ENCODE measurements at regions not wholly inside any gene's neighbourhood (a gene's known extent, or its start where the extent isn't known, plus 50 kb on each side); places are given as distances from the start of the nearest gene placed in this dataset.
"Not testable (repeated sequence)": the region's sequence is repeated elsewhere in the genome, so short reads cannot be mapped to it uniquely, and the experiment has no call there.

DNA sequence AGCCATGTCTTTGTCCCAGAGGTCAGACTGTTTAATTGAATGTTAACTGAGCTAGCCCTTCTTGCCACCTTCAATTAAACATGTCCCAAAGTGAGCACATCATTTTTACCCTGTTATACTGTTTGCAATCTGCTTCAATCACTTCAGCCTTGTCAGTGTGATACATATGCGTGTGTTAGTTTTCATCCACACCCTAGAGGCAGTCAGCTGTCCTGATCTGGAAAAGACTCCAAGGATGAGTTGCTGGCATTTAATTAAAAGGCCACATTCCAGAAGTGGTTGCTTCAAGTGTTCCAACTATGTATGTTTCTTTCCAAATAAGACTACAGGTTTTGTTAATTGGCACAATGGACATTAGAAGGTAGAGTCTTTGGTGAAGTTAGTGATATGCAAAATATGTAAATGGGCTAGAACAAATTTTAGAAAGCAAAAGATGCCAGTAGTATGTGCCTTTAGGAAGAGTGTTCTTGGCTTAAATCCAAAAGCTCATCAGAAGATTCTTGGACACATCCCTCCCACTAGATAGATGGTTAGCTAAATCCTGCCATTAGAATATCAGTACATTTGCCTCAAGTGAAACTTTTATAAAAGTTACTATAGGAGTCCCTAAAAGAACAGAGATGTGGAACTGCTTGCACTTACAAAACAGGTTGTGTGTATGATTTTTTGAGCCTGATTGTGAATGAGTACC lies 79.5 kb upstream of the SLIT2 start:
- intact Hi-C loops (cut with DNase I), result no loop called here

DNA sequence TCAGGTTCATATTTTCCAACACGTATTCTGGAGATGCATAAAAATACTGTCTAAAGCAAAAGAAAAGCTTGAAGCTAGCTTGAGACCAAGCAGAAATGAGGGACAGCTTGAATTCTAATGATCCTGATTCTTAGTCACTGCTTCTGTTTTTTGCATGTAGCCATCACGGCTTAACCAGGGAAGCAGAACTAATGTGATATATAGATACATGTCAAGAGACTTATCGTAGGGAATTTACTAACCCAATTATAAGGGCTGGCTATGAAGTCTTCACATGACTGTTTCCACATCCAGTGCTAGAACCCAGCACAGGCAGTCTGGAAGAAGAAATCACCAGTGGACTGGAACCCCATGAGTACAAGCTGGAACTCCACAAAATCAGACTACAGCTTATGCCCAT lies 85.2 kb upstream of the SLIT2 start:
- intact Hi-C loops (cut with DNase I), result no loop called here
- no peak overlapping the region for H3K4me3 ChIP-seq

More for the DNA sequence above, 79.5 kb upstream of the SLIT2 start:
- H3K36me3 ChIP-seq, result no peaks in the 10 kb centered on the region
- DNase-seq (ENCODE audit: low spot score in 2 of 2), result no peak
- no peaks in the 10 kb centered on the region for H3K27me3 ChIP-seq
- no peaks in the 10 kb centered on the region for H3K9me3 ChIP-seq
- no peak overlapping the region for H3K27ac ChIP-seq
- H3K4me1 ChIP-seq, result no peaks in the 10 kb centered on the region
- TF ChIP-seq, protein P1, sequence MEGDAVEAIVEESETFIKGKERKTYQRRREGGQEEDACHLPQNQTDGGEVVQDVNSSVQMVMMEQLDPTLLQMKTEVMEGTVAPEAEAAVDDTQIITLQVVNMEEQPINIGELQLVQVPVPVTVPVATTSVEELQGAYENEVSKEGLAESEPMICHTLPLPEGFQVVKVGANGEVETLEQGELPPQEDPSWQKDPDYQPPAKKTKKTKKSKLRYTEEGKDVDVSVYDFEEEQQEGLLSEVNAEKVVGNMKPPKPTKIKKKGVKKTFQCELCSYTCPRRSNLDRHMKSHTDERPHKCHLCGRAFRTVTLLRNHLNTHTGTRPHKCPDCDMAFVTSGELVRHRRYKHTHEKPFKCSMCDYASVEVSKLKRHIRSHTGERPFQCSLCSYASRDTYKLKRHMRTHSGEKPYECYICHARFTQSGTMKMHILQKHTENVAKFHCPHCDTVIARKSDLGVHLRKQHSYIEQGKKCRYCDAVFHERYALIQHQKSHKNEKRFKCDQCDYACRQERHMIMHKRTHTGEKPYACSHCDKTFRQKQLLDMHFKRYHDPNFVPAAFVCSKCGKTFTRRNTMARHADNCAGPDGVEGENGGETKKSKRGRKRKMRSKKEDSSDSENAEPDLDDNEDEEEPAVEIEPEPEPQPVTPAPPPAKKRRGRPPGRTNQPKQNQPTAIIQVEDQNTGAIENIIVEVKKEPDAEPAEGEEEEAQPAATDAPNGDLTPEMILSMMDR (IDR thresholded peaks at IDR 0.05), result no peak
- no peak overlapping the region for H3K4me3 ChIP-seq

DNA sequence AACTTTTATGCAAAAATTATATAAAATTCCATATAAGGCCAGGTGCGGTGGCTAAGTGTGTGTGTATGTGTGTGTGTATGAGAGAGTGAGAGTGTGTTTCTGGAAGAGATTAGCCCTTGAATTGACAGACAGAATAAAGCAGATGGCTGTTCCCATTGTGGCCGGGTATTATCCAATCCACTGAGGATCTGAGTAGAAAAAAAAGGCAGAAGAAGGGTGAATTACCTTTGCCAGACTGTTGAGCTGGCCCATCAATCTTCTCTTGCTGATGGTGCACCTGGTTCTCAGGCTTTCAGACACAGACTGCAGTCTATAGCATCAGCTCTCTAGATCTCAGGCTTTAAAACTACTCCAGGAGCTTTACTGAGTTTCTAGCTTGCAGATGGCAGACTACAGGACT lies 92.2 kb upstream of the SLIT2 start:
- Histone ChIP-seq H3K27ac (no peak overlapping the region), H3K4me1 (no peaks in the 10 kb centered on the region), H3K27me3 (no peaks in the 10 kb centered on the region), H3K36me3 (no peaks in the 10 kb centered on the region), H3K9me3 (no peaks in the 10 kb centered on the region), H3K4me3 (no peak overlapping the region)
- TF ChIP-seq, protein P1 (IDR thresholded peaks at IDR 0.05), result no peak
- intact Hi-C loops (cut with DNase I), result no loop called here
- no peak for DNase-seq (ENCODE audit: low spot score in 2 of 2)

More for the DNA sequence above, 85.2 kb upstream of the SLIT2 start:
- no peak for DNase-seq (ENCODE audit: low spot score in 2 of 2)
- Histone ChIP-seq H3K27ac (no peak overlapping the region), H3K9me3 (no peaks in the 10 kb centered on the region), H3K36me3 (no peaks in the 10 kb centered on the region), H3K4me1 (no peaks in the 10 kb centered on the region), H3K27me3 (no peaks in the 10 kb centered on the region)
- TF ChIP-seq, protein P1 (IDR thresholded peaks at IDR 0.05), result no peak

DNA sequence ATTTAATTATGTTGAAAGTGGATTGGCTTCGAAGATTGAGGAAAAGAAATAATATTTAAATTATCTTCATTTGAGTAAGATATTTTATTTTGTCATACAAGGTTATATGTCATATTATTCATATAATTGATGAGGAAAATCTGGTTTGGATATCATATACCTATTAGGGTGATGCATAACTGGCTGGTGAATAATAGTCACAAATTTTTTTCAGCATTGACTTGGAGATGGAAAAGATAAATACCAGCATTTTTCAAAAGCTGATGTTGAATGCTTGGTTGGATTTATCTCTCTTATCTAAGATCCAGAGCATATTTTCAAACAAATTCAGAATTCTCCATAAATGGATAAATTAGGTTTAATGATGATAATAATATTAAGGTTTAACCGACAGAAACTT lies 93.5 kb upstream of the SLIT2 start:
- TF ChIP-seq, protein P1 (IDR thresholded peaks at IDR 0.05), result no peak
- H3K4me3 ChIP-seq, result no peak overlapping the region
- no peaks in the 10 kb centered on the region for H3K9me3 ChIP-seq
- no peaks in the 10 kb centered on the region for H3K36me3 ChIP-seq
- no peaks in the 10 kb centered on the region for H3K27me3 ChIP-seq
- intact Hi-C loops (cut with DNase I), result no loop called here
- H3K27ac ChIP-seq, result no peak overlapping the region
- no peaks in the 10 kb centered on the region for H3K4me1 ChIP-seq
- no peak for DNase-seq (ENCODE audit: low spot score in 2 of 2)

DNA sequence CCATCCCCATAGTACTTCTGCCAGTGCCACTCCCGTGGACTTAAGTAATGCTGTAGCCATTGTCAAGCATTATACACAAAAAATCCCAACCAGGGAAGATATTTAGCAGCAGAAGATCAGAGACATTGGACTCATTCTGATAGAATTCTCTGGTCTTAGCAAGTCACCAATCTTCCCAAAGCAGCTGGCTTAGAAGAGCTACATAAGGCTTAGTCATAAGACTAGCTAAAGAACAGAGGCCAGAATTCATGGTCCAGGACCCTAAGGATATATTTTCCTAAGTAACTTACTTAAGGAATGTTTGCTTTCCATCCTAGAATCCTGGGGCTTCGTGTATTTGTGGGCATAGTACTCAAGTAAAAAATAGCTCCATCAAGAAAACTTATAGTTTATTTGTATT lies 100.3 kb upstream of the SLIT2 start:
- intact Hi-C loops (cut with DNase I), result no loop called here
- no peaks in the 10 kb centered on the region for H3K36me3 ChIP-seq
- no peaks in the 10 kb centered on the region for H3K4me1 ChIP-seq
- no peaks in the 10 kb centered on the region for H3K27me3 ChIP-seq
- no peak overlapping the region for H3K27ac ChIP-seq
- H3K4me3 ChIP-seq, result no peak overlapping the region
- no peaks in the 10 kb centered on the region for H3K9me3 ChIP-seq
- no peak for DNase-seq (ENCODE audit: low spot score in 2 of 2)
- TF ChIP-seq, protein P1 (IDR thresholded peaks at IDR 0.05), result no peak

DNA sequence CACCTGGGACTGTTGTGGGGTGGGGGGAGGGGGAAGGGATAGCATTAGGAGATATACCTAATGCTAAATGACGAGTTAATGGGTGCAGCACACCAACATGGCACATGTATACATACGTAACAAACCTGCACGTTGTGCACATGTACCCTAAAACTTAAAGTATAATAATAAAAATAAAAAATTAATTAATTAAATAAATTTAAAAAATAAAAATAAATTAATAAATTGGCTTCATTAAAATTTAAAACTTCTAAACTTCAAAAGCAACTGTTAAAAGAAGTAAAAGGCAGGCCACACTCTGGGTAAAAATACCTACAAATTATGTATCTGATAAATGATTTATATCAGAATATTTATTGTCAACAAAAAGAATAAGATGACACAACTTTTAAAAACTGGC lies 102.6 kb upstream of the SLIT2 start:
- intact Hi-C loops (cut with DNase I); H3K27ac ChIP-seq; H3K9me3 ChIP-seq; DNase-seq (ENCODE audit: low spot score in 2 of 2); H3K36me3 ChIP-seq; H3K27me3 ChIP-seq; H3K4me1 ChIP-seq; H3K4me3 ChIP-seq: not testable (repeated sequence)

Measured in ascending aorta (tissue), 2 donors.